H7 (cell line): ENCODE measurements at regions not wholly inside any gene's neighbourhood (a gene's known extent, or its start where the extent isn't known, plus 50 kb on each side); places are given as distances from the start of the nearest gene placed in this dataset.

Experiments used
- DNase-seq: peaks from one replicate; pipeline ENCODE4 v3.0.0; 2012
- H3K27me3 ChIP-seq: 2 replicates; pipeline ENCODE4 v1.6.0; 2011; ENCODE audit warnings: mild to moderate bottlenecking, low read length; ENCODE audit not compliant: control insufficient read depth, insufficient read depth
- H3K36me3 ChIP-seq: replicated peaks from 2 replicates; pipeline ENCODE4 v1.5.1; 2011; ENCODE audit warnings: low read length; ENCODE audit not compliant: control insufficient read depth, insufficient read depth
- H3K4me3 ChIP-seq: 2 replicates; pipeline ENCODE4 v1.5.1; 2011; ENCODE audit warnings: low read depth, mild to moderate bottlenecking, control low read depth, low read length, moderate library complexity; ENCODE audit not compliant: insufficient read depth

- DNase-seq = no peak
- no peak overlapping the region for H3K4me3 ChIP-seq
- no peaks in the 10 kb centered on the region for H3K36me3 ChIP-seq
- H3K27me3 ChIP-seq = no peaks in the 10 kb centered on the region
Measured at GRCh38 chr11:91382946-91383345, 841.7 kb upstream of the FAT3 start.

DNA sequence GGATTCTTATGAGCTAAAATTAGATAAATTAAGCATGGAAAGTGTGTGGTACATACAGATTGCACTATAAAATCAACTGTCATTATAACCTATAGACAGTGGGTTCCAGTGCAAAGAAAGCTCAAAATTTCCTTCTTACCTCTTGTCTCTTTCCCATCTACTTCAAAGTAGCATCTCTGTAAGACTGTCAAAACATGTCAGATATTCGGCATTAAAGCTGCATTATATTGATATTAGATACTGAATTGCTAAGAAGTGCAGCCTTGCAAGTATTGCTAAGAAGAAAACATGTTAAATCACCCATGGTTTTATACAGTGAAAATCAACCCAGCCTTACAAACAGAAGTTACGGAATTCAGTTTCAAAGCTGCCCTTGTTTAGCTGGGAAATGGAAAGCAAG, 849.8 kb upstream of the FAT3 start:
- H3K27me3 ChIP-seq = no peaks in the 10 kb centered on the region
- H3K4me3 ChIP-seq = no peak overlapping the region
- DNase-seq = no peak
- H3K36me3 ChIP-seq = no peaks in the 10 kb centered on the region

- H3K27me3 ChIP-seq = no peaks in the 10 kb centered on the region
Measured at GRCh38 chr11:91373497-91373896, 851.1 kb upstream of the FAT3 start.

GRCh38 chr11:91366816-91367215, 857.8 kb upstream of the FAT3 start:
- no peaks in the 10 kb centered on the region for H3K36me3 ChIP-seq
- DNase-seq = no peak
- no peak overlapping the region for H3K4me3 ChIP-seq
- no peaks in the 10 kb centered on the region for H3K27me3 ChIP-seq

More at GRCh38 chr11:91373497-91373896, 851.1 kb upstream of the FAT3 start:
- Histone ChIP-seq H3K4me3 (no peak overlapping the region), H3K36me3 (no peaks in the 10 kb centered on the region)
- no peak for DNase-seq

DNA sequence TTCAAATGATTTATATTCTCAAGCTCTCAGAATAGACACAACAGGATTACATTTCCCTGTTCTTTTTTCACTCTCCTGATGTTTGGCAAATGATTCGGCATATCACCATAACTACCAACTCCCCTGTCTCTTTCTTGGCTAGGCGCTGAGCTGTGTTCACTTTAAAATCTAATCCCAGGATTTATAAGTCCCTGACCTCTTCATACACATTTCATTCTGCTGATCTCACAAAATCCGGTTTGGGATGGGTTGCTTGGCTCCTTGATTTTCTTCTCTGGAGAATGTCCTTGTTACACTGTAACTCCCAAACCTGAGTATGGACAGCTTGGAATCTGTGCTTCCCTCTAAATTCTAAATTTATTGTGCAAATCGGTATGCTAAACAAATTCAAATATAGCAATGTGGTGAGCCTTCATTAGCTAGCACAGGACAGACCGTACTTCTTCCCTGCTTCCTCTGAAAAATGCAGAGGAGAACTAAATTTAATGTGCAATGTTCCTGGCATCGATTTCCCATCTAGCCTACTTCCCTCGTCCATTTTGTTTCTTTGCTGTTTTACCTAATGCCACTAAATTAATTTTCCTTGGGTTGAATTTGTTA, 858.5 kb upstream of the FAT3 start:
- DNase-seq = no peak
- H3K27me3 ChIP-seq = no peaks in the 10 kb centered on the region

DNA sequence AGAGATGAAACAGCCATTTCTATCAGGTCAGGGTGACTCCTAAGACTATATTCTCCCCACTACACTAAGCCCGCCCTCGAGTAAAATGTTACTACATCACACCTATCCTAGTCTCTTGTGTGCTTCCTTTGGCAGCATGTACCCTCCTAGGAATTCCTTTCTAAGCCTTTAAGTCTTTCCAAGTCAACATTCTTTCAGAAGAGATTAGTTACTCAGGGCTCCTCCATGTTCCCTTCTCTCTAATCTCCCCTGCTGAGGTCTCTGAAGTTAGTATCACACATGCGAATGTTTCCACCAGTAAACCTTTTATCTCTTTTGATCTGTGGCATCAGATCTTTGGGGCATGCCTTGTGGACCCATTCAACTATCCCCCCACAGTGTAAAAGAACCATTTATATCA, 873.7 kb upstream of the FAT3 start:
- no peaks in the 10 kb centered on the region for H3K36me3 ChIP-seq
- H3K27me3 ChIP-seq = no peaks in the 10 kb centered on the region

More for the DNA sequence above, 858.5 kb upstream of the FAT3 start:
- Histone ChIP-seq H3K36me3 (no peaks in the 10 kb centered on the region), H3K4me3 (no peak overlapping the region)

GRCh38 chr11:91326751-91327150, 897.9 kb upstream of the FAT3 start:
- no peaks in the 10 kb centered on the region for H3K36me3 ChIP-seq
- H3K4me3 ChIP-seq = no peak overlapping the region
- DNase-seq = no peak
- no peaks in the 10 kb centered on the region for H3K27me3 ChIP-seq

More for the DNA sequence above, 873.7 kb upstream of the FAT3 start:
- H3K4me3 ChIP-seq = no peak overlapping the region
- peak; percentile 6 for DNase-seq

GRCh38 chr11:91326280-91326679, 898.3 kb upstream of the FAT3 start:
- no peak overlapping the region for H3K4me3 ChIP-seq
- H3K36me3 ChIP-seq = no peaks in the 10 kb centered on the region
- DNase-seq = no peak
- H3K27me3 ChIP-seq = no peaks in the 10 kb centered on the region

- no peak for DNase-seq
- Histone ChIP-seq H3K27me3 (no peaks in the 10 kb centered on the region), H3K4me3 (no peak overlapping the region), H3K36me3 (no peaks in the 10 kb centered on the region)
Measured at GRCh38 chr11:91314521-91314920, 910.1 kb upstream of the FAT3 start.

GRCh38 chr11:91312541-91312940, 912.1 kb upstream of the FAT3 start:
- Histone ChIP-seq H3K36me3 (no peaks in the 10 kb centered on the region), H3K4me3 (no peak overlapping the region), H3K27me3 (no peaks in the 10 kb centered on the region)
- DNase-seq = no peak

DNA sequence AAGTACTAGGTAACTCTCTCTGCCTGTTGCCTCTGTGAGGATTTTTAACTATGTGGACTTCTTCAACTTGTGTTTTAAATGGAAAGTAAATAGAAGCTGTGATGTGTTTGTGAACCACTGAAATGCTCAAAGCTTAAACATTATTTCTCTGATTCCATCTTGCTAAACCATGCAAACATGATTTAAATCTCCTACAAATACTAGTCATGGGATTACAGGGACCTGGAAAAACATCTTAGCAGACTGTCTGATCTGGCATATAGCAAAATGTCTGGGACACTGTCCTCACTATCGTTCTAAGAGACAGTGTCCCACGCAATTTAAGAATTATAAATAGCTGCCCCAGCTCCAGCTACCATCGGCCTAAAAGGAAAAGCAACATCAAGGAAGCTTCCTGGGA, 914.5 kb upstream of the FAT3 start:
- Histone ChIP-seq H3K27me3 (no peaks in the 10 kb centered on the region), H3K36me3 (no peaks in the 10 kb centered on the region), H3K4me3 (no peak overlapping the region)
- no peak for DNase-seq

DNA sequence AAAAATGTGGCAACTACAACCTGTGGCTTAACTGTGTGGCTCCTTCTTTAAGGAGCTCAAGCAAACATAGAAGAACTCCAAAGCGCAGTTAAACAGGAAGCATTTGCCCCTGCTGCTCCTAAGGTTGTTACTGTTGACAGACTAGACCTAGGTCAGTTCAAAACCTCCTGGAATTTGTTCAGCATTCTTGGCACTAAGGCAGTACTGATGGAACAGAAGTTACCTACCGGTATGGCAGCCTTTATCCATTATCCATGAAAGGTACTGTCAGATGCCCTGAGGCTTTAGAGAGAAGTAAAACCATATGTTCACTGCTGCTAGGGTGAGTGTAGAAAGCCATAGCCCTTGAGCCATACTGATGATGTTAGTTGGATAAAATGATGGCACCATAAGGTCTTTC, 916.5 kb upstream of the FAT3 start:
- no peaks in the 10 kb centered on the region for H3K27me3 ChIP-seq
- DNase-seq = no peak
- no peaks in the 10 kb centered on the region for H3K36me3 ChIP-seq
- no peak overlapping the region for H3K4me3 ChIP-seq

DNA sequence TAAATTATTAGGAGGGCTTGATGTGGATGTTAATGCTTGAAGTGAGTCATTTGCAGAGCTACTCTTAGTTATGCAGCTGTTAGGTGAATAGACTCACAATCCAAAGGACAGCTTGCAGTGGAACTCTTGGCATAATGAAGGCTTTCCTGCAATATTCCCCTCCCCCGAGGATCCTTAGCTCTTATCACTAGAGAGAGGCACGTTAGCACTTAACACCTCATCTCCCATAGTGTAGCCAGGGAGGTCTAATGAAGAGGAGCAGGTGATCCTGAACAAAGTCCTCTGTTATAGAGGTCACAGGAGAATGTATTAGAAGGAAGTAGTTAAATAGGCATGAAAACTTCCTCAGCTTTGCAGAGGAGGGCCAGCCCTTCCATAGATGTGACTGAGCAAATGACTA, 919.2 kb upstream of the FAT3 start:
- no peak for DNase-seq
- H3K27me3 ChIP-seq = no peaks in the 10 kb centered on the region
- H3K4me3 ChIP-seq = no peak overlapping the region
- H3K36me3 ChIP-seq = no peaks in the 10 kb centered on the region

- no peak for DNase-seq
- H3K27me3 ChIP-seq = no peaks in the 10 kb centered on the region
- H3K36me3 ChIP-seq = no peaks in the 10 kb centered on the region
- H3K4me3 ChIP-seq = no peak overlapping the region
Measured at GRCh38 chr11:91303749-91304148, 920.9 kb upstream of the FAT3 start.

- H3K4me3 ChIP-seq = no peak overlapping the region
- no peaks in the 10 kb centered on the region for H3K27me3 ChIP-seq
- no peak for DNase-seq
- H3K36me3 ChIP-seq = no peaks in the 10 kb centered on the region
Measured at GRCh38 chr11:91299980-91300379, 924.6 kb upstream of the FAT3 start.

DNA sequence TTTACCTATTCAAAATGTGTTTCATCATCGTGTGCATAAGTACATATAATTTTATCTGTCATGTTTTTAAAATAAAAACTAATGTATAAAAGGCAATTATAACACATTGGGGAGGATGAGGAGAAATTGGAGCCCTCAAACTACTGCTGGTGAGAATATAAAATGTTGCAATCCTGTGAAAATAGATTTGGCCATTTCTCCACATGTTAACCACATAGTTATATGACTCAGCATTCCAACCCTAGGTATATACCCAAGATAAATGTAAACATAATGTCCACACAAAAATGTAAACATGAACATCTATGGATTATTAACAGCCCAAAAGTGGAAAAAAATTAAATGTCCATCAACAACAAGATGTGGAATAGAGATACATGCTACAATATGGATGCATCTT, 928.0 kb upstream of the FAT3 start:
- DNase-seq = no peak
- H3K36me3 ChIP-seq = no peaks in the 10 kb centered on the region
- H3K27me3 ChIP-seq = no peaks in the 10 kb centered on the region
- no peak overlapping the region for H3K4me3 ChIP-seq
